HG03135 (cell line): ENCODE measurements at regions not wholly inside any gene's neighbourhood (a gene's known extent, or its start where the extent isn't known, plus 50 kb on each side); places are given as distances from the start of the nearest gene placed in this dataset.

Experiments
- ATAC-seq: cut with Tn5 transposase; IDR thresholded peaks from one replicate; pipeline ENCODE4 v1.9.1; 2021; ENCODE audit warnings: mild to moderate bottlenecking, moderate library complexity; ENCODE audit not compliant: unreplicated experiment

DNA sequence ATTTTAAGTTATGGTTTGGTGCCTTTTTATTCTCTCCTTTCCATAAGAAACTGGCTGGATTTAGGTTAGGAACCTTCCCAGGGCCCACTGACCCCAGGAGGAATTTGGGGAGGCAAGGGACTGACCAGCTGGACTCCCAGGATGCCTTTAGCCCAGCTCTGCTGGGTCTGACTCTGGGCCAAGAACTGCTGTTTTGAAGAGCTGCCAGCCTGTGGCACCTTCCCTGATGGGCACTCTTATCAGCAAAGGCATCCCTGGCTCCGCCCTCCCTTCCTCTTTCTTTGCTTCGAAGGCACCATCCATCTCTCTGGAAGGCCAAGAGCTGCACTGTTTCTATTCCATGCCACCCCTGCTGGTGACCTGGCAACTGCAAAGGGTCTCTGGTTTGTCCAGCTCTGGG lies 174.7 kb downstream of the POU4F1 start:
- ATAC-seq: no peak

DNA sequence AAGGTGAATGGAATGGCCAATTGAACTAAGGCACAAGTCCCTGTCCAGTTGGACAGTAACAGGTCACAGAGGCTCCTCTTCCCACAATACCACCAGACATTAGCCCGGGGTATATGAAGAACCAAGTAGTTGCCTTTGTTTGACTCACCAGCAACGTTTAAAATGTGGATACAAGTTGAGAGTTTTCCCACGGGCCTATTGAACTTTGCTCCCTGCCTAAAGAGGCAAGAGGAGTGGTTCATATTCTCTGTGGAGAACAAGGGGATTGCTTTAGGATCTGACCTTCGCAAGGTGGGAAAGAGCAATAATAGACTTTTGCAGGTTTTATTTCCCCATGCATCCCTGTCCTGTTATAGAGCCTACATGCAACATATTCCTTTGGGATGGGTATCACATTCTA lies 177.2 kb downstream of the POU4F1 start:
- ATAC-seq: no peak

GRCh38 chr13:78420814-78421213 lies 182.5 kb downstream of the POU4F1 start:
- ATAC-seq: no peak

- no peak for ATAC-seq
These were observed 189.3 kb downstream of the POU4F1 start for GRCh38 chr13:78413887-78414553.

- no peak for ATAC-seq
These were observed 192.5 kb downstream of the POU4F1 start for GRCh38 chr13:78410847-78411246.

DNA sequence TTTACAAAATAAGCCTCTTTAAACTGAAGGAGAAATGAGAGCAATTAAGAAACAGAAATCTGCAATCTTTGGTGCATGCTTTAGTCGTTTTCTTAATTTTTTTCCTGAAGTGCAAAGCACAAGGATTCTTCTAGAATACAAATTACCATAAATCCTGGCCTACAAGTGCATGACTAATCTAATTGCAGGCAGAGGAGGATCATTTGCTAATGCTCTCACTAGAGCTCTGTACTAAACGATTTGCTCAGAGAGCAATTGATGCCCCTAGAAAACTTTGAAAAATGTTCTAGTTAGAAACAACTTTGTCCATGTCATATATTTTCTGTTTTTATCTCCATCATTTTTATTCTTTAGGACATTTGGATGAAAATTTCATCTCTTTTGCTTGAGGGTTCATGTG lies 193.2 kb downstream of the POU4F1 start:
- no peak for ATAC-seq

- no peak for ATAC-seq
These were observed 194.2 kb downstream of the POU4F1 start for GRCh38 chr13:78409172-78409571.

- no peak for ATAC-seq
These were observed 198.4 kb downstream of the POU4F1 start for GRCh38 chr13:78404846-78405360.

- ATAC-seq: no peak
These were observed 200.5 kb downstream of the POU4F1 start for GRCh38 chr13:78402708-78403400.

DNA sequence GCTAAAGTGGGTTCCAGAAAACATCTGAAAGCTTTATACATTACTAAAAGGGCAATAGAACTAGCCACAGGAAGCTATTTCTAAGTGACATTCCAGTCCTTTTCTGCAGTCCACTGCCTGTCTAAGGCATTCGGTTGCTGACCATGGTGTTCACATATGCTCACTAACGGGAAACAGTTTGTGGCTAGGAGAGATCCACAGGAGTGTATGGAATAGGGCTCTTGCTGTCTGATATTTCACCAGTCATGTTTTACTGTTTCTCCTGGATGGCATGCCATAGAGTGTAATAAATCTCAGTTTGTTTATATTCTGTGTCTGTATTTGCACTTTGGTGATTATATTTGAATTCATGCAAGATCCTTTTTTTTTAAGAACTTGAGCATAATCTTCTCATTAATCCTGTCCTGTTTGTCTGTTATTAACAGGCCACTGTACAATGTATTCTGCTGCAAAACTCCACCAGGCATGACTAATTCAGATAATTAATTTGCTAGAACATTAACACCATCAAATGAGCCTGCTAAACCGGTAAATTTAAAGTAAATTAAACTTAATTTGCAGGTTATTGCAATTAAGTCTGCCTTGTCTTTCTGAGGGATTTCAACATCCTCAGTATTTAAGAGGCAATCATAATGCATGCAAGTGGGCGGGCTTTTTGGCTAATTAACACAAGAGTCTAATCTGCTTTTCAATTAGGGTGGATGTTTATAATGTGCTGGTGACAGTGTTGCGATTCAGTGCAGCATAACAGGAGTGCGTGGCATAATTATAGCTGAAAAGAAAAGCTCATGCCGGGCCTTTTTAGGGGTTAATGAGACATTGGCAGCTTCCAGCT lies 201.3 kb downstream of the POU4F1 start:
- no peak for ATAC-seq

- peak; percentile 89 for ATAC-seq
These were observed 204.5 kb downstream of the POU4F1 start for GRCh38 chr13:78398743-78399410.

- no peak for ATAC-seq
These were observed 209.8 kb downstream of the POU4F1 start for GRCh38 chr13:78393286-78394142.

DNA sequence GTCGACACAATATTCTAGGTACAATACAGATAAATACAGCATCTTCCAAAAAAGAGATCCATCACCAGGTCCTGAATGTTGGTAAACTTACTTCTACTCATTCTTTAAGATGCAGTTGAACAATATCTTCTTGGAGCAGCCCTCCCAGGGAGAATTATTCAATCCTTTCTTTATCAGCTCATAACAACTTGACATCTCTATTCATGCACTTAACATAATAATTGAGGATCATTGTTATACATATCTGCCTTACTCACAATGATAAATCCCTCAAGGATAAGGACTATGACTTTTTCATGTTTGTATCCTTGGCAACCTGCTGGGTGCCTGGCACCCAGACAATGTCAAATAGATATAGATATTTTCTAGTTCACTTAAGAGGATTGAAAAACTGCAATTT lies 219.5 kb downstream of the POU4F1 start:
- no peak for ATAC-seq

DNA sequence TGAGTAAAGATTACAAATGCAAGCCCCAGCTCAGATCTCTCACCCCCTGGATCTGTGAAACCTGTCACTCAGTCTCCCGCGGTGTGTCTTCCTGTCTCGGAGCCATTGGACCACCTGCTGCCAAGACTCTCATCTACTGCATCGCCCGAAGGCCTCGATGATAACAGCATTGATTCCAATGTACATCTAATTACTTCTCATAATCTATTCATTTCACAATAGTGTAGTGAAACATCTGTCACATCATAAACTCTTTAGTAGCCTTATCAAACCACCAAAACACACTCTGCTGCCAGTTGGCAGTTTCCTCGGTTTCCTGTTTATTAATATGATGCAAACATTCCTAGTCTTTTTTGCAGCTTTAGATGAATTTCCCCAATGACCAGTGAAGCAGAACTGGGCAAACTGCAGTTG lies 220.3 kb downstream of the POU4F1 start:
- no peak for ATAC-seq

DNA sequence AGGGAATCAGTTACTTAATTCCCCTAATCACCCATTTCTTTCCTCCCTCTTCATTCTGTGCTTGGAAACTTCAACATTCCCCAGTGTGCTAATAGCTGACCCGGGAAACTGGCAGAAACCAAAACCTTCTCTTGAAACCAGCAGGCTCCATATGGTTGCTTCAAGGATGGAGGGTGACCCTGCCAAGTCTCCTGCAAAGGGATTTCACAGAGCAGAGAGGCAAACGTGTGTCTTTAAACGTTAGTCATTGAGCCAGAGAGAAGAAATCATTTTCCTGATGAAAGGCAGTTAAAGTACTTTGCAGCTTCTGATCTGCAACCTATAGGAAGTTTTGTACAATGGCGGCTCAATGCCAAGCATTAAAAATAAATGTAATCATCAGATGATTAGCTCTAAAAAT lies 220.9 kb downstream of the POU4F1 start:
- no peak for ATAC-seq

- ATAC-seq: no peak
These were observed 226.5 kb downstream of the POU4F1 start for GRCh38 chr13:78376822-78377221.

- no peak for ATAC-seq
These were observed 227.3 kb downstream of the POU4F1 start for GRCh38 chr13:78376033-78376432.

DNA sequence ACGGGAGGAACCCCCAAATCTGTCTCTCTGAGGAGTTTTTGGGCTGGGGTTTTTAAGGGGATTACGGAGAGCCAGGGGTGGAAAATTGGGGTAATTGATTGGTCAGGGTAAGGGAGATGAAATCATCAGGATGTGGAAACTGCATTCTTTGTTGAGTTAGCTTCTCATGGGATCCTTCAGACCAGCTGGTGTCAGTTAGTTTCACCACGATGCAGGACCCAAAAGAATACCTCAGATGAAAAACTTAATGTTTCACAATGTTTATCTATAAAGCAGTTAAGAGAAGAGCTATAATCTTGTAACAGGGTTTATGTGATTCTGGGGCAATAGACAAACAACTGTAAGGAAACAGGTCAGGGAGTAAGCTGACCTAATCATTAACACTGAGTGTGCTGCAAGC lies 230.8 kb downstream of the POU4F1 start:
- ATAC-seq: no peak

DNA sequence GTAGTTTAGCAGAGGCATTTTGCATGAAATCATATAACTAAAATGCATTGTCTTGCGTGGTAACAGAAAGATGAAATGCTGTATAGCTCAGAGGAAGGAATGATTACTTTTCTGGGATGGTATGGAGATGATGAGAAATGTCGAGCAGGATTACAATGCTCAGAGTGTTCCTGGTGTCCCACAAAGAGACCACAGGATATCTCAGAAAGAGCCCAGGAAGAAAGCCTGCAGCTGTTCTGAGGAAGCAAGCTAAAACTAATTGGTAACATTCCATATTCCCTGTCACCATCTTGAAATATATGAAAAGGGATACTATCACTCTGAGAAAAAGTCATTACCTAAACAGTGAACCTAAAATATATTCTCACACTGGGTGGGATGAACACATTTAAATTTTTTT lies 233.1 kb downstream of the POU4F1 start:
- ATAC-seq: no peak

GRCh38 chr13:78364711-78365110 lies 238.6 kb downstream of the POU4F1 start:
- no peak for ATAC-seq
